PC-9 (cell line): ENCODE measurements at regions not wholly inside any gene's neighbourhood (a gene's known extent, or its start where the extent isn't known, plus 50 kb on each side); places are given as distances from the start of the nearest gene placed in this dataset.

Experiments
- BruUV-seq: library from RNA; stranded (reverse); fragments of 400-500 nt; replicated peaks from 2 replicates; lab custom pipeline; 2021; lab: Mats Ljungman, UMichigan
- CTCF ChIA-PET: fragments of 300-600 bp; sonication (Branson Sonifier 250); formaldehyde crosslinking; loops from one replicate; lab custom pipeline; 2022; ENCODE audit warnings: antibody characterized with exemption; lab: Charles Lee
- POLR2A ChIA-PET: fragments of 300-600 bp; sonication (Branson Sonifier 250); formaldehyde crosslinking; loops from one replicate; lab custom pipeline; 2022; ENCODE audit warnings: antibody characterized with exemption; ENCODE audit not compliant: unreplicated experiment; lab: Charles Lee
- DNase-seq, 2 experiments: peaks; one replicate each; pipeline versions ENCODE4 v3.0.0 to v3.0.0-alpha.2; 2015 to 2022; ENCODE audit warnings: mixed read lengths in 1 of 2
- H2AFZ ChIP-seq: fragments of 200-600 bp; sonication (generic); 2 replicates; pipeline ENCODE4 v1.8.1; 2017; ENCODE audit warnings: antibody characterized with exemption
- H3F3A ChIP-seq: fragments of 200-600 bp; sonication (generic); 2 replicates; pipeline ENCODE4 v1.8.1; 2017; ENCODE audit warnings: antibody characterized with exemption, mild to moderate bottlenecking, low read depth; ENCODE audit not compliant: insufficient read depth
- H3K27ac ChIP-seq: fragments of 200-600 bp; sonication (generic); 2 replicates; pipeline ENCODE4 v1.6.1; 2016; ENCODE audit warnings: mixed run types
- H3K27me3 ChIP-seq: fragments of 200-600 bp; sonication (generic); 2 replicates; pipeline ENCODE4 v1.6.1; 2016; ENCODE audit warnings: low read depth, mixed run types; ENCODE audit not compliant: insufficient read depth
- H3K36me3 ChIP-seq: fragments of 200-600 bp; sonication (generic); 2 replicates; pipeline ENCODE4 v1.6.1; 2016; ENCODE audit warnings: low read depth, mixed run types
- H3K4me1 ChIP-seq: fragments of 200-600 bp; sonication (generic); replicated peaks from 2 replicates; pipeline ENCODE4 v1.6.1; 2016; ENCODE audit warnings: mixed run types; ENCODE audit not compliant: insufficient read depth
- H3K4me2 ChIP-seq: fragments of 200-600 bp; sonication (generic); 2 replicates; pipeline ENCODE4 v1.6.1; 2017; ENCODE audit warnings: mixed run types
- H3K4me3 ChIP-seq: fragments of 200-600 bp; sonication (generic); 2 replicates; pipeline ENCODE4 v1.6.1; 2016; ENCODE audit warnings: mixed run types
- H3K79me2 ChIP-seq: fragments of 200-600 bp; sonication (generic); 2 replicates; pipeline ENCODE4 v1.6.1; 2017; ENCODE audit warnings: low read depth, mixed run types
- H3K9me2 ChIP-seq: fragments of 200-600 bp; sonication (generic); 2 replicates; pipeline ENCODE4 v1.8.1; 2017; ENCODE audit warnings: mild to moderate bottlenecking; ENCODE audit not compliant: insufficient read depth
- H3K9me3 ChIP-seq: fragments of 200-600 bp; sonication (generic); 2 replicates; pipeline ENCODE4 v1.8.1; 2016; ENCODE audit warnings: low read depth; ENCODE audit not compliant: insufficient read depth
- H4K20me1 ChIP-seq: fragments of 200-600 bp; sonication (generic); 2 replicates; pipeline ENCODE4 v1.8.1; 2017; ENCODE audit not compliant: insufficient read depth
- CTCF ChIP-seq: fragments of 200-600 bp; sonication (generic); conservative IDR thresholded peaks from 2 replicates; pipeline ENCODE4 v1.6.1; 2017; ENCODE audit warnings: mixed run types, antibody characterized with exemption, mild to moderate bottlenecking, moderate library complexity
- EZH2 ChIP-seq: fragments of 200-600 bp; sonication (generic); IDR thresholded peaks from 2 replicates; pipeline ENCODE4 v1.8.0; 2017; ENCODE audit warnings: antibody characterized with exemption, low read depth
- intact Hi-C: fragments of 100-400 bp; cut with micrococcal nuclease; formaldehyde crosslinking; loops from one replicate; pipeline ENCODE4 v1.10.0; 2022; ENCODE audit not compliant: unreplicated experiment

GRCh38 chr15:88315221-88315878 lies 58.8 kb upstream of the NTRK3 start:
- no peak overlapping the region for H3K4me3 ChIP-seq
- no peaks in the 10 kb centered on the region for H4K20me1 ChIP-seq
- no peaks in the 10 kb centered on the region for H3K9me2 ChIP-seq
- no peak overlapping the region for H3K27ac ChIP-seq
- intact Hi-C loops, result no loop called here
- no peaks in the 10 kb centered on the region for H3F3A ChIP-seq
- no peak overlapping the region for H3K4me2 ChIP-seq
- H3K9me3 ChIP-seq, result no peaks in the 10 kb centered on the region
- ChIA-PET POLR2A (no interaction called here), CTCF (no interaction called here)
- no peak for DNase-seq
- H3K36me3 ChIP-seq, result no peaks in the 10 kb centered on the region
- no peak for TF ChIP-seq EZH2
- TF ChIP-seq CTCF, result no peak
- BruUV-seq, result no TSS peak
- H3K79me2 ChIP-seq, result no peaks in the 10 kb centered on the region
- peaks cover 12% of the 10 kb centered on the region; the same call in 1 of the 2 replicates for H3K27me3 ChIP-seq
- no peaks in the 10 kb centered on the region for H3K4me1 ChIP-seq
- no peak overlapping the region for H2AFZ ChIP-seq

GRCh38 chr15:88312941-88313579 lies 56.5 kb upstream of the NTRK3 start:
- Histone ChIP-seq H4K20me1 (no peaks in the 10 kb centered on the region), H3K9me2 (no peaks in the 10 kb centered on the region), H3K27ac (no peak overlapping the region), H3K27me3 (peaks cover 22% of the 10 kb centered on the region), H3F3A (no peaks in the 10 kb centered on the region), H2AFZ (no peak overlapping the region), H3K4me2 (no peak overlapping the region), H3K36me3 (no peaks in the 10 kb centered on the region), H3K4me3 (no peak overlapping the region), H3K4me1 (no peaks in the 10 kb centered on the region), H3K9me3 (no peaks in the 10 kb centered on the region), H3K79me2 (no peaks in the 10 kb centered on the region)
- intact Hi-C loops, result no loop called here
- DNase-seq, result no peak
- POLR2A ChIA-PET, result no interaction called here
- no TSS peak for BruUV-seq
- no peak for TF ChIP-seq EZH2
- no peak for TF ChIP-seq CTCF
- CTCF ChIA-PET, result no interaction called here

- ChIA-PET CTCF (no interaction called here), POLR2A (no interaction called here)
- H3K4me2 ChIP-seq, result no peak overlapping the region
- H3K4me3 ChIP-seq, result no peak overlapping the region
- H3F3A ChIP-seq, result no peaks in the 10 kb centered on the region
- TF ChIP-seq EZH2, result no peak
- TF ChIP-seq CTCF, result no peak
- no peak overlapping the region for H3K27ac ChIP-seq
- no peaks in the 10 kb centered on the region for H3K4me1 ChIP-seq
- no peak for DNase-seq
- intact Hi-C loops, result no loop called here
- H3K9me3 ChIP-seq, result no peaks in the 10 kb centered on the region
- no TSS peak for BruUV-seq
- no peaks in the 10 kb centered on the region for H4K20me1 ChIP-seq
- peaks cover 10% of the 10 kb centered on the region for H3K27me3 ChIP-seq
- H2AFZ ChIP-seq, result no peak overlapping the region
- H3K36me3 ChIP-seq, result no peaks in the 10 kb centered on the region
- no peaks in the 10 kb centered on the region for H3K79me2 ChIP-seq
- no peaks in the 10 kb centered on the region for H3K9me2 ChIP-seq
Observed at GRCh38 chr15:88309363-88309762, 52.8 kb upstream of the NTRK3 start.
